Brain microvascular endothelial cell (primary cell): ENCODE measurements at regions not wholly inside any gene's neighbourhood (a gene's known extent, or its start where the extent isn't known, plus 50 kb on each side); places are given as distances from the start of the nearest gene placed in this dataset.
"Not testable (repeated sequence)": the region's sequence is repeated elsewhere in the genome, so short reads cannot be mapped to it uniquely, and the experiment has no call there.

Experiments
- DNase-seq: peaks from one replicate; pipeline ENCODE4 v3.0.0-alpha.2; 2020
- H3K27ac ChIP-seq: fragments of 250-450 bp; sonication (Bioruptor Pico); 2 replicates; pipeline ENCODE4 v1.5.1; 2020; ENCODE audit warnings: mild to moderate bottlenecking, moderate library complexity
- H3K27me3 ChIP-seq: fragments of 250-450 bp; sonication (Bioruptor Pico); replicated peaks from 2 replicates; pipeline ENCODE4 v1.5.1; 2020; ENCODE audit warnings: mild to moderate bottlenecking
- H3K36me3 ChIP-seq: fragments of 250-450 bp; sonication (Bioruptor Pico); replicated peaks from 2 replicates; pipeline ENCODE4 v1.5.1; 2020; ENCODE audit warnings: mild to moderate bottlenecking
- H3K4me3 ChIP-seq: 2 replicates; pipeline ENCODE4 v1.5.1; 2011; ENCODE audit warnings: low read depth, mild to moderate bottlenecking, control low read depth, low read length, moderate library complexity
- in situ Hi-C: cut with HindIII; loops from 2 replicates; pipeline ENCODE4 v1.10.0; 2017; ENCODE audit warnings: low sequenced_read_pairs, low pct_ligation_motif_present
- TF ChIP-seq, protein P1 (sequence below): IDR thresholded peaks from 2 replicates; pipeline ENCODE4 v1.5.1; 2011; ENCODE audit warnings: low read depth, mild to moderate bottlenecking, moderate library complexity, low read length, control low read depth, inconsistent platforms; ENCODE audit errors: missing control alignments

DNA sequence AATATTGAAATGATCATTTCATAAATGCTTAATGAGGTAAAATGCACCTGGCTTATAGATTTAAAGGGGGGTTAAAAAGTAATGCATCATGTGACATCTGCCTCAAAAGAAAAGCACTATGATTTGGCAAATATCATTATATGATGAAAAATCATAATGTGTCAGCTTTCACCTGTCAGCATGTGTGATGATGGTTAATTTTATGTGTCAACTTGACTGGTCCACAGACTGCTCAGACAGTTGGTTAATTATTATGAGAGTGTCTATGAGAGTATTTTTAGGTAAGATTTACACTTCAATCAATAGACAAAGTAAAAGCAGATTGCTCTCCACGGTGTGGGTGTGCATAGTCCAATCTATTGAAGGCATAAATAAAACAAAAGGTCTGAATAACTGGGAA is 1986.7 kb downstream of the PCDH7 start:
- no peak for DNase-seq
- H3K27me3 ChIP-seq: no peaks in the 10 kb centered on the region
- TF ChIP-seq, protein P1, sequence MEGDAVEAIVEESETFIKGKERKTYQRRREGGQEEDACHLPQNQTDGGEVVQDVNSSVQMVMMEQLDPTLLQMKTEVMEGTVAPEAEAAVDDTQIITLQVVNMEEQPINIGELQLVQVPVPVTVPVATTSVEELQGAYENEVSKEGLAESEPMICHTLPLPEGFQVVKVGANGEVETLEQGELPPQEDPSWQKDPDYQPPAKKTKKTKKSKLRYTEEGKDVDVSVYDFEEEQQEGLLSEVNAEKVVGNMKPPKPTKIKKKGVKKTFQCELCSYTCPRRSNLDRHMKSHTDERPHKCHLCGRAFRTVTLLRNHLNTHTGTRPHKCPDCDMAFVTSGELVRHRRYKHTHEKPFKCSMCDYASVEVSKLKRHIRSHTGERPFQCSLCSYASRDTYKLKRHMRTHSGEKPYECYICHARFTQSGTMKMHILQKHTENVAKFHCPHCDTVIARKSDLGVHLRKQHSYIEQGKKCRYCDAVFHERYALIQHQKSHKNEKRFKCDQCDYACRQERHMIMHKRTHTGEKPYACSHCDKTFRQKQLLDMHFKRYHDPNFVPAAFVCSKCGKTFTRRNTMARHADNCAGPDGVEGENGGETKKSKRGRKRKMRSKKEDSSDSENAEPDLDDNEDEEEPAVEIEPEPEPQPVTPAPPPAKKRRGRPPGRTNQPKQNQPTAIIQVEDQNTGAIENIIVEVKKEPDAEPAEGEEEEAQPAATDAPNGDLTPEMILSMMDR: no peak
- no peak overlapping the region for H3K4me3 ChIP-seq
- H3K27ac ChIP-seq: no peak overlapping the region
- in situ Hi-C loops: no loop called here
- no peaks in the 10 kb centered on the region for H3K36me3 ChIP-seq

DNA sequence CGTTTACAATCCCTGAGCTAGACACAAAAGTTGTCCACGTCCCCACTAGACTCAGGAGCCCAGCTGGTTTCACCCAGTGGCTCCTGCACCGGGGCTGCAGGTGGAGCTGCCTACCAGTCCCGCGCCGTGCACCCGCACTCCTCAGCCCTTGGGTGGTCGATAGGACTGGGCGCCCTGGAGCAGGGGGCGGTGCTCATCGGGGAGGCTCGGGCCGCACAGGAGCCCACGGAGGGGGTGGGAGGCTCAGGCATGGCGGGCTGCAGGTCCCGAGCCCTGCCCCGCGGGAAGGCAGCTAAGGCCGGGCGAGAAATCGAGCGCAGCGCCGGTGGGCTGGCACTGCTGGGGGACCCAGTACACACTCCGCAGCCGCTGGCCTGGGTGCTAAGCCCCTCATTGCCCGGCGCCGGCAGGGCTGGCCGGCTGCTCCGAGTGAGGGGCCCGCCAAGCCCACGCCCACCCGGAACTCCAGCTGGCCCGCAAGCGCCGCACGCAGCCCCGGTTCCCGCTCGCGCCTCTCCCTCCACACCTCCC is 1996.0 kb downstream of the PCDH7 start:
- H3K36me3 ChIP-seq, in situ Hi-C loops, H3K4me3 ChIP-seq, H3K27ac ChIP-seq, H3K27me3 ChIP-seq, DNase-seq: not testable (repeated sequence)

DNA sequence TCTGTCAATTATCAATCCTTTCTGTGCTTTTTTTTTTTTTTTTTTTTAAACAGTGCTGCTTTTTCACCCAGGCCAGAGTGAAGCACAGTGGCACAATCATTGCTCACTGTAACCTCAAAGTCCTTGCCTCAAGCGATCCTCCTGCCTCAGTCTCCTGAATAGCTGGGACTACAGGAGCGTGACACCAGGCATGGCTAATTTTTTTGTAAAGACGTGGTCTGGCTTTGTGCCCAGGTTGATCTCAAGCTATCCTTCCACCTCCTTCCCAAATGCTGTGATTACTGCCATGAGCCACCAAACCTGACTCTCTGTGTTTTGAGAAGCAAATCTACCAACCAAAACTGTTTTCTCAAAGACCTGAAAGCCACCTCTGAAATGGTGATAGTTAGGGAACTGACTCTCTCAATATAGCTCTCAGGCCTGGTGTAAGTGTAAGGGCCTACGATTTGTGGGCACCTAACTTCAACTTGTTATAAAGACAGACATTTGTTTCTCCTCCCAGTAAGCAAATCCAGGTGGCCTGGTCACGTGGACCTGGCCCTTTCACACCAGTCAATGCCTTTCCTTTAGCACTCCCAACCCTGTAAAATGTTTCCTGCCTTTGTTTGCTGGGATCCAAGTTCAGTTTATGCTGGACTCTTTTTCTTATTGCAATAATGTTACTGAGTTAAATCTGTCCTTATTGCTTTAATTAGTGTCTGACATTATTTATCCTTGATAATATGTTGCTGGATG is 2015.9 kb downstream of the PCDH7 start:
- DNase-seq: no peak
- TF ChIP-seq, protein P1: no peak
- H3K4me3 ChIP-seq: no peak overlapping the region
- no peak overlapping the region for H3K27ac ChIP-seq
- in situ Hi-C loops: no loop called here
- H3K36me3 ChIP-seq: no peaks in the 10 kb centered on the region
- H3K27me3 ChIP-seq: no peaks in the 10 kb centered on the region

DNA sequence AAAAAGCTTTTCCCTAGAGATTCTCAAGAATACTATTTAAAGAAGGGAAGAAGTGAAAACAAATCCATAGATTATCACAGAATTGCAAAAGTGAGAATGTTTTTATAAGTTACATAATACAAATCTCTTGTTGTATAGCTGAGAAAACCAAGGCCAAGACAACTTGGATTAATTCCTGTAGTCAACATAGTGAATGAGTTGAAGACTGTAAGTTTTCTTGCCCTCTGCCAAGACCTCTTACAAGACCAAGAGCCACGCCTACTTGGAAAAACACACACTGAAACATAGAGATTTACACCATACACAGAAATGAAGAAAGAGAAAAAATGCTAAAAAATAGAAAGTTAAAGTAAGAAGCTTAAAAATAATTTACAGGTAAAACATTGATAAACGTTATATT is 2024.0 kb downstream of the PCDH7 start:
- H3K4me3 ChIP-seq: no peak overlapping the region
- TF ChIP-seq, protein P1: no peak
- in situ Hi-C loops: no loop called here
- H3K27me3 ChIP-seq: no peaks in the 10 kb centered on the region
- H3K27ac ChIP-seq: no peak overlapping the region
- DNase-seq: no peak
- no peaks in the 10 kb centered on the region for H3K36me3 ChIP-seq

DNA sequence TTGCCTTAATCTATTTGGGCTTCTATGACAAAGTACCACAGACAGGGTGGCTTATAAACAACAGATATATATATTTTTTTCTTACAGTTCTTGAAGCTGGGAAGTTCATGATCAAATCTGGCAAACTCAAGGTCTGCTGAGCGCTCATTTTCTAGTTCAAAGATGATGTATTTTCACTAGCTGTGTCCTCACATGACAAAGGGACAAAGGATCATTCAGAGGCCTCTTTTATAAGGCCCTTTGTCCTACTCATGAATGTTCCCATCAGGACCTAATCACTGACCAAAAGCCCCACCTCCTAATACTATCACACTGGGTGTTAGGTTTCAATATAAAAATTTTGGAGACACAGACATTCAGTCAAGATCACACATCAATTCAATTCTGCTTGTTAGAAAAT is 2025.2 kb downstream of the PCDH7 start:
- DNase-seq: no peak
- Histone ChIP-seq H3K27ac (no peak overlapping the region), H3K27me3 (no peaks in the 10 kb centered on the region), H3K4me3 (no peak overlapping the region), H3K36me3 (no peaks in the 10 kb centered on the region)
- in situ Hi-C loops: no loop called here
- TF ChIP-seq, protein P1: no peak

DNA sequence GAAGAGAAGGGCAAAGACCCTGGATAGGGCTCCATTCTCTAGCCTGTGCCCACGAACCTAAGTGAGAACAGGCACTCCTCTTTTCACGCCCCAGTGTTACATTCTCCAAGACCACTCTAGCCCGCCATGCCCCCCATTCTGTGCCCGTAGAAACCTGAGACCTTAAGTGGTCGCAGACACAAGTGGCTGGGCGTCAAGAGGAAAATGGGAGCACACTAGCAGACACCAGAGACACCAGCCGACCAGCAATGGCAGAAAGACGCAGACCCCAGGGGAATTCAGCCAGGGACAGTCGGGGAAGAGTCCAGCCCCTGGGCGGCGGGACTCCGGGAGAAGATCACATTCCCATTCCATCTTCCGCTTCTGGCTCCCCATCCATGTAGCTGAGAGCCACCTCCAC is 2027.9 kb downstream of the PCDH7 start:
- no peaks in the 10 kb centered on the region for H3K27me3 ChIP-seq
- TF ChIP-seq, protein P1: no peak
- no peak overlapping the region for H3K27ac ChIP-seq
- in situ Hi-C loops: no loop called here
- no peak for DNase-seq
- no peaks in the 10 kb centered on the region for H3K36me3 ChIP-seq
- H3K4me3 ChIP-seq: no peak overlapping the region
